Transverse colon (tissue), 4 donors: ENCODE measurements at regions not wholly inside any gene's neighbourhood (a gene's known extent, or its start where the extent isn't known, plus 50 kb on each side); places are given as distances from the start of the nearest gene placed in this dataset.

Source experiments
- CTCF ChIP-seq, 5 experiments: fragments of 200-600 bp in 3 of 5; fragments of 450-650 bp in 2 of 5; sonication (generic) in 3 of 5; IDR thresholded peaks; 1 replicate in 2 of 5; 2 replicates in 3 of 5; pipeline ENCODE4 v1.5.1; 2016 to 2017; ENCODE audit warnings: antibody characterized with exemption in 5 of 5, inconsistent platforms in 3 of 5, mild to moderate bottlenecking in 2 of 5, moderate library complexity in 1 of 5
- POLR2AphosphoS5 ChIP-seq, 3 donors: sonication (generic); formaldehyde crosslinking; IDR thresholded peaks; one replicate each; pipeline ENCODE4 v1.6.1; 2016; ENCODE audit warnings: antibody characterized with exemption in 3 of 3

- TF ChIP-seq CTCF (IDR thresholded peaks at IDR 0.05) (no peak), POLR2AphosphoS5 (IDR thresholded peaks at IDR 0.05) (no peak)
Measured at GRCh38 chr6:10312445-10312844, 102.4 kb downstream of the TFAP2A start.
